Prostate gland (tissue), 2 donors: ENCODE measurements at regions not wholly inside any gene's neighbourhood (a gene's known extent, or its start where the extent isn't known, plus 50 kb on each side); places are given as distances from the start of the nearest gene placed in this dataset.

Experiments
- POLR2A ChIP-seq: fragments of 450-650 bp; IDR thresholded peaks from one replicate; pipeline ENCODE4 v1.6.1; 2016; ENCODE audit warnings: antibody characterized with exemption, mild to moderate bottlenecking
- POLR2AphosphoS5 ChIP-seq: sonication (generic); formaldehyde crosslinking; IDR thresholded peaks from one replicate; pipeline ENCODE4 v1.6.1; 2017; ENCODE audit warnings: antibody characterized with exemption
- TF ChIP-seq, protein P1 (sequence below), 4 experiments: fragments of 200-600 bp in 2 of 4; fragments of 450-650 bp in 2 of 4; sonication (generic) in 2 of 4; IDR thresholded peaks; 1 replicate in 3 of 4; 2 replicates in 1 of 4; pipeline ENCODE4 v1.5.1; 2016 to 2019; ENCODE audit warnings: antibody characterized with exemption in 4 of 4, mild to moderate bottlenecking in 2 of 4, moderate library complexity in 2 of 4

DNA sequence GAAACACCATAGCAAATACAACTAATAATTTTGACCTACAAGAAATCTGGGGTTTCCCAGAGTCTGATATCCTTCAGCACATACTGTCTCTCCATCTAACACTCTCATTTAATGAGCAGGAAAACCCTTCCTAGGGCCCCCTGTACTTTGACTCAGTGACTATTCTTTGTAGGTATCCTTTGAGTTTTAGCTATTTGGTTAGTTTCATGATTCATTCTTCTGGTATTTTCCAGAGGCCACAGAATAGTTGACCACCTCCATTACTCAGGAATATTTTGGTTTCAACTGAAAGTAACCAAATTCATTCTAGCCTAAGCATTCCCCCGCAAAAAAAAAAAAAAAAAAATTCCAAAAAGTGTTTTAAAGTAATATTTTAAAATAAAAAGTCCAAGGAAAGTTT lies 140.0 kb downstream of the IDS start:
- no peak for TF ChIP-seq POLR2A
- TF ChIP-seq, protein P1, sequence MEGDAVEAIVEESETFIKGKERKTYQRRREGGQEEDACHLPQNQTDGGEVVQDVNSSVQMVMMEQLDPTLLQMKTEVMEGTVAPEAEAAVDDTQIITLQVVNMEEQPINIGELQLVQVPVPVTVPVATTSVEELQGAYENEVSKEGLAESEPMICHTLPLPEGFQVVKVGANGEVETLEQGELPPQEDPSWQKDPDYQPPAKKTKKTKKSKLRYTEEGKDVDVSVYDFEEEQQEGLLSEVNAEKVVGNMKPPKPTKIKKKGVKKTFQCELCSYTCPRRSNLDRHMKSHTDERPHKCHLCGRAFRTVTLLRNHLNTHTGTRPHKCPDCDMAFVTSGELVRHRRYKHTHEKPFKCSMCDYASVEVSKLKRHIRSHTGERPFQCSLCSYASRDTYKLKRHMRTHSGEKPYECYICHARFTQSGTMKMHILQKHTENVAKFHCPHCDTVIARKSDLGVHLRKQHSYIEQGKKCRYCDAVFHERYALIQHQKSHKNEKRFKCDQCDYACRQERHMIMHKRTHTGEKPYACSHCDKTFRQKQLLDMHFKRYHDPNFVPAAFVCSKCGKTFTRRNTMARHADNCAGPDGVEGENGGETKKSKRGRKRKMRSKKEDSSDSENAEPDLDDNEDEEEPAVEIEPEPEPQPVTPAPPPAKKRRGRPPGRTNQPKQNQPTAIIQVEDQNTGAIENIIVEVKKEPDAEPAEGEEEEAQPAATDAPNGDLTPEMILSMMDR (IDR thresholded peaks at IDR 0.05): no peak
- no peak for TF ChIP-seq POLR2AphosphoS5
